H1 (cell line): ENCODE measurements at regions not wholly inside any gene's neighbourhood (a gene's known extent, or its start where the extent isn't known, plus 50 kb on each side); places are given as distances from the start of the nearest gene placed in this dataset.

Source experiments
- BACH1 ChIP-seq: IDR thresholded peaks from 2 replicates; pipeline ENCODE4 v1.6.1; 2012; ENCODE audit warnings: low read length, improper control_type of control experiment
- CEBPB ChIP-seq: IDR thresholded peaks from 2 replicates; pipeline ENCODE4 v1.6.1; 2012; ENCODE audit warnings: low read depth, low read length
- CHD2 ChIP-seq: IDR thresholded peaks from 2 replicates; pipeline ENCODE4 v1.6.1; 2012; ENCODE audit warnings: low read length, improper control_type of control experiment
- CTCF ChIP-seq, 3 experiments: IDR thresholded peaks; 1 replicate in 2 of 3; 2 replicates in 1 of 3; pipeline versions ENCODE4 v1.5.1 to v1.6.1; 2011; ENCODE audit warnings: low read length in 3 of 3, mild to moderate bottlenecking in 3 of 3, inconsistent platforms in 2 of 3, low read depth in 1 of 3, moderate library complexity in 1 of 3; ENCODE audit not compliant: insufficient read depth in 1 of 3; ENCODE audit errors: control extremely low read depth in 1 of 3
- POLR2A ChIP-seq, 2 experiments: IDR thresholded peaks; 1 replicate in 1 of 2; 2 replicates in 1 of 2; pipeline ENCODE4 v1.6.1; 2011; ENCODE audit warnings: low read depth in 2 of 2, low read length in 2 of 2, mild to moderate bottlenecking in 2 of 2; ENCODE audit errors: control extremely low read depth in 1 of 2
- POLR2AphosphoS5 ChIP-seq: IDR thresholded peaks from 2 replicates; pipeline ENCODE4 v1.6.1; 2011; ENCODE audit warnings: low read depth, low read length
- RBBP5 ChIP-seq: IDR thresholded peaks from 2 replicates; pipeline ENCODE4 v1.7.1; 2012; ENCODE audit warnings: low read depth, mild to moderate bottlenecking, inconsistent platforms, low read length, moderate library complexity, borderline replicate concordance
- SIX5 ChIP-seq: IDR thresholded peaks from 2 replicates; pipeline ENCODE4 v1.6.1; 2011; ENCODE audit warnings: mild to moderate bottlenecking, low read depth, low read length
- TBP ChIP-seq: IDR thresholded peaks from 2 replicates; pipeline ENCODE4 v1.6.1; 2011; ENCODE audit warnings: low read depth, low read length, improper control_type of control experiment
- ZNF274 ChIP-seq: IDR thresholded peaks from 2 replicates; pipeline ENCODE4 v1.7.0; 2012; ENCODE audit warnings: low read length, borderline replicate concordance; ENCODE audit errors: extremely low read depth

GRCh38 chr3:28151207-28151550, 90.2 kb upstream of the CMC1 start:
- TF ChIP-seq POLR2AphosphoS5 (no peak), TBP (no peak), CHD2 (no peak), CTCF (IDR thresholded peaks at IDR 0.05; ENCODE audit: control extremely low read depth in 1 of 3, insufficient read depth in 1 of 3, low read depth in 1 of 3, low read length in 3 of 3) (no peak), BACH1 (no peak), ZNF274 (no peak), RBBP5 (no peak), SIX5 (no peak), POLR2A (IDR thresholded peaks at IDR 0.05; ENCODE audit: control extremely low read depth in 1 of 2, low read depth in 2 of 2, low read length in 2 of 2) (no peak), CEBPB (no peak)
